Stimulated activated CD4-positive, alpha-beta T cell treated with anti-CD3 and anti-CD28 coated beads, Interleukin-4, amount 100 ng/mL, for 48 hours (primary cell): ENCODE measurements at regions not wholly inside any gene's neighbourhood (a gene's known extent, or its start where the extent isn't known, plus 50 kb on each side); places are given as distances from the start of the nearest gene placed in this dataset.

Source experiments
- DNase-seq, 2 donors: peaks; one replicate each; pipeline ENCODE4 v3.0.0-alpha.2; 2020; ENCODE audit warnings: low read depth in 2 of 2

DNA sequence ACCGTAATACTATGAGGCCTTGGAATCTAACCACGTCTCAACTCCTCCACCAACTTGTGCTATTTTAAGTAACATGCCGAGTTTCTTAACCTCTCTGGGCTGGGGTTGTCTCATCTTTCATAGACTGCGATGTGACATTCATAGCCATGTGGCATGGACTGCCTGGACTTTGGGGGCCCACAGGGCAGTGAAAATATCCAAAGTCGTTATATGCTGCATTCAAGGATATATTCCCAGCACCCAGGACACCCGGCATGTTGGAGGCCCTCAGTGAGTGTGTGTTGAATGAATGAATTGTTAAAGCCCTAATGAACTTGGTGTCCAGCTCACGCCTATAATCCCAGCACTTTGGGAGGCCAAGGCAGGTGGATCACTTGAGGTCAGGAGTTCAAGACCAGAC lies 203.1 kb downstream of the CBLN1 start:
- DNase-seq = no peak

DNA sequence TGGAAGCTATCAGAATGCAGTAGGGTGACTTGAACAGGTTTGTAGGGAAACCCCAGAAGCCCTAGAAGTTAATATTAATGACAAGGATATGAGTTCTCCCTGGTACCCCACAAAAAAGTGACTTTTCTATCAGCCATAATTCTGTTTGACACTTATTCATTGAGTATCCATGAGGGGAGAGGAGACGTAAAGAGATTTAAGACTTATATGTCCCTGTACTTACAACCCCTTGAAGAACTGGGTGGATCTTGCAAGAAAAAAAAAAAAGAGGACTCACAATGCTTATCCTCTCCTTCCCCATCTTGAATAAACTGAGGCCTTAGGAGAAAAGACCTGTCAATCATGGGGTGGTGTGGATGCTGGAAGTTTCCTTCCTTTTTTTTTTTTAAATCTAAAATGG lies 203.5 kb downstream of the CBLN1 start:
- no peak for DNase-seq

DNA sequence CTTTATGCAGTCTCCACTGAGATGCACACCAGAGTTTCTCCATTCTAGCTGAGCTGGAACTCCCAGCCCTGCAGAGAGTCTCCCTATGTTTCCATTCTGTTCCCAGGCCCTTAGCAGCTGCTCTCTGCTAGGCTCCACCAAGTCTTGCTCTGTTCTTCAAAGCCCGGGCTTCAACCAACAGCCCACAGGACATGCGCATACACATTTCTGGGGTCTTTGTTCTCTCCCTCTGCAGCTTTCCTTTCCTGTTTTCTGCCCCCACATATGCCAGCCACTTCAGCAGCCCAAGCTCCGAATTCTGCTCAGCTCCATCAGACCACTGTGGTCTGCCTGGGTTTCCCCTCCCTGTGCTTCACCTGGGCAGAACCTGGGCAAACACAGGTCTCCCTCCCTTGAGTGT lies 205.9 kb downstream of the CBLN1 start:
- no peak for DNase-seq

DNA sequence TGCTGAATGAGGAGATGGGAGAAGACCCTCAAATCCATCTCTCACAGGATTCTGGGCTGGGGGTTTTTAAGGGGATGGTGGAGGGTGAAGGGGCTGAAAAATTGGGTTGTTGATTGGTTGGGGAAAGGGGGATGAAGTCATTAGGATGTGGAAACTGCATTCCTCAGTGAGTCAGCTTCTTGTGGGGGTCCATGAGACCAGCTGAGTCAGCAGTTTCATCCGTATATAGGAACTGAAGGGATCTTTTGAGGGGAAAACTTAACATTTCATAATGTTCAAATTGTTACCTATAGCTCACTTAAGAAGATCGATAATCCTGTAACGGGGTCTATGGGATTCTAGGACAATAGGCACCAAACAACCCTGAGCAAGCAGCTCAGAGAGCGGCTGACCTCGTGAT lies 213.4 kb downstream of the CBLN1 start:
- no peak for DNase-seq

DNA sequence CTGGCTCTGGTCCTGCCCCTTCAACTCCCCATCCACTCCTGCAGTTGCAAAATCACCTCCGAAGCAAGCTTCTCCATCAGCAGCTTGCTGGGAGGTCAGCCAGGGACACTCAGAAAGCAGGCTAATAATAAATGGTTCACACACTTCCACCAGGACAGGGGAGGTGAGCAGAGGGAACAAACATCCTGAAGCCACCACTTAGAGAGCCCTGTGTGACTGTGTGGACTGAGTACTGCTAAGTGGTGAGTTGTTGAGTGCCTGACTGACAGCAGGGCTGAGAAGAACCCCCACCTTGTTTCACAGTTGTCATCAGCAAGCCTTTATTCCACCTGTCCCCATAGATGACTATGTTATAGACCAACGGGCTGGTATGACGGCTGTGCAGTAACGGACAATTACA lies 213.9 kb downstream of the CBLN1 start:
- no peak for DNase-seq

DNA sequence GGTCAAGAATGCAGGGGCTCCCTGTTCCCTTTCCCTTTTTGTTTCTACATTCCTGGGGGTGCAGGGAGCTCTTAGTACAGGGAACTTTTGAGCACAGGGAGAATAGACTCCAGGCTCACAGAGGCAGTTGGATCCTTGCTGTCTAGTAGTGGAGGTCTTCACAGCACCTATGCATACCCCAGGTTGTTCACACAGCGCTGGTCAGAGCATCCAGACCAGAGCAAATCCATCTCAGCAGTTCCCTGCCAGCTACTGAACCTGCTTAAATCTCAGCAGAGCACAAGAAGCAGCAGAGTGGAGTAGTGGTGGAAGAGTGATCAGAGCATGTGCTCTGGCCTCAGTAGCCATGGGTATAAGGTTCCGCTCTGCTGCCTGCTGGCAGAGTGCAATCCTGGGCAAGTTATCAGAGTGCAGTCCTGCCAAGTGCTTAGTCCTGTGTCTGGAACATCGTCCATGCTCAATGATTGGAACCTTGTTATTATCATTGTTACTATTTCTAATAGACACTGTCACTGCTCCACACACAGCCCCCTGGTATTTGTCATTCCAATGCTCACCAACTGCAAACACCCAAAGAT lies 220.4 kb downstream of the CBLN1 start:
- no peak for DNase-seq

DNA sequence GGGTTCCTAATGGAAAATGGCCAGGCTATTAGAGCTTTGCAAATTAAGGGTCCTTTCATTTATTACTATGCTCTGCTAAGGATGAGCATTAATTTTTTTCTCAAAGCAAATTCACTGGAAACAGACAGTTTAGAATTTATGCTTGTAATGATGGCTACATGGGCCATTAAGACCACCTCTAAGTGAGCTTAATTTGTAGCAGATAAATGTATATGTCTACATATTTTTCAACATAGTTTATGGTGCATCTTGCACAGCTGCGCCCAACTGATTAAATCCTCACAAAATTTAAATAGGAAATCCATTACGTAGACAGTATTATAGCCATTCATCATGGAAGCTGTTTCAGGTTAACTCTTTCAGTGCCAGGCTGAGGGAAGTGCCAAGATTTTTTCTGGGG lies 220.9 kb downstream of the CBLN1 start:
- no peak for DNase-seq

DNA sequence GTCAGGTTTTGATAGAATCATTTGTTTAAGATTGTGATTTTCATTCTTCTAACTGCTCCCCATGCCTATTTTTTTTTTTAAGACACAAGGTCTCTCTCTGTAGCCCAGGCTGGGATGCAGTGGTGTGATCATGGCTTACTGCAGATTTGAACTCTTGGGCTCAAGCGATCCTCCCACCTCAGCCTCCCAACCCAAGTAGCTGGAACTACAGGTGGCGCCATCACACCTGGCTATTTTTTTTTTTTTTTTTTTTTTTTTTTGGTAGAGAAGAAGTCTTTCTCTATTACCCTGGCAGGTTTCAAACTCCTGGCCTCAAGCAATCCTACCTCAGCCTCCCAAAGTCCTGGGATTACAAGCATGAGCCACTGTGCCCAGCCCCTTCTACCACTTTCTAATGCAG lies 223.3 kb downstream of the CBLN1 start:
- DNase-seq = no peak

DNA sequence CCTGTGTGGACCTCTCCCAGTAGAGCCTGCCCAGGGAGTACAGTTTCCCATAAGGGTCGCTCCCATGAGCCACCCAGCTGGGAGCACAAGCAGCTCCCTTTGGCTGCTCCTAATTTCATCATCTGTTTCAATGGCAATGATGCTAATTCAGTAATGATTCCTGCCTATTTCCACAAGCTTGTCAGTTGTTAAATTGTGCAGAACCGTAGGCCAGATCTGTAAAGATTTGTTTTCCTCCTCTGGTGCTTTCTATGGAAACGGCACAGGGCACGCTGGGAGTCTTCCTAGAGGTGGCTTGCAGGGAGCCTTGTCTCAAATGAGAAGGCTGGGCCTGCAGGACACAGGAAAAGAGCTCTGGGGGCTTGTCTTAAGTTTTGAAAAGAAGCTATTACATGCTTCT lies 223.7 kb downstream of the CBLN1 start:
- DNase-seq = no peak

DNA sequence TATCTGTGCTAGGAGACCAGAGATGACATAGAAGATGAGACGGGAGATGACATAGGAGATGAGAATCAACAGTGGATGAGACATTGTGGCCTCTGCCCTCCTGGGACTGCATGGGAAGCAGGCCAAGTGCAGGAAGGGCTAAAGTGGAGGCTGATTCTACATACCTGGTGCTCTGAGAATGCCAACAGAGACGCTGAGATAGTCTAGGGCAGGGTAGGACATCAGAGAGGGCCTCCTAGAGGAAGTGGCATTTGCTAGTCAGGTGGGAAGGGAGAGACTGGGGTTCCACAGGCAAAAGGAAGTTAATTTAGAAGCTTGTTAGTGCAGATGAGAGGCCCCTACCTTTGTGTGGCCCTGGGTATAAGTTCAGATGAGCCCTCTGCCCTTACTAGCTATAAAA lies 224.2 kb downstream of the CBLN1 start:
- no peak for DNase-seq

DNA sequence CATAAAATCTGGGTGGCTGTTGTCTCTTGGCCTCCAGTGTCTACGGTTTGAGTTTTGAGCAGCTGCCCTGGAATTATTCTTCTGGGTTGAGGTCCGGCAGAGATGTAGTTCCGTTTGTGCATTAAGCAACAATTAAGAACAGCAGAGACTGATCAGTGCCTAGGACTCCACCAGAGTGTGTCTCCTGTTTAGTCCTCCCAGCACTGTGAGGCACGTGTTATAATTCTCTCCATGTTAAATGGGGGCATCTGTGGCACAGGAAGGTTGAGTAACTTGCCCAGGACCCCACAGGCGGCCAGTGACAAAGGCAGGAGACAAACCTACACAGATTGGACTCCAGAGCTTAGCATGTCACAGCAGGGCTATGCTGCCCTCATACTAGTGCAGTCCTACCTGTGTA lies 225.1 kb downstream of the CBLN1 start:
- DNase-seq = no peak

DNA sequence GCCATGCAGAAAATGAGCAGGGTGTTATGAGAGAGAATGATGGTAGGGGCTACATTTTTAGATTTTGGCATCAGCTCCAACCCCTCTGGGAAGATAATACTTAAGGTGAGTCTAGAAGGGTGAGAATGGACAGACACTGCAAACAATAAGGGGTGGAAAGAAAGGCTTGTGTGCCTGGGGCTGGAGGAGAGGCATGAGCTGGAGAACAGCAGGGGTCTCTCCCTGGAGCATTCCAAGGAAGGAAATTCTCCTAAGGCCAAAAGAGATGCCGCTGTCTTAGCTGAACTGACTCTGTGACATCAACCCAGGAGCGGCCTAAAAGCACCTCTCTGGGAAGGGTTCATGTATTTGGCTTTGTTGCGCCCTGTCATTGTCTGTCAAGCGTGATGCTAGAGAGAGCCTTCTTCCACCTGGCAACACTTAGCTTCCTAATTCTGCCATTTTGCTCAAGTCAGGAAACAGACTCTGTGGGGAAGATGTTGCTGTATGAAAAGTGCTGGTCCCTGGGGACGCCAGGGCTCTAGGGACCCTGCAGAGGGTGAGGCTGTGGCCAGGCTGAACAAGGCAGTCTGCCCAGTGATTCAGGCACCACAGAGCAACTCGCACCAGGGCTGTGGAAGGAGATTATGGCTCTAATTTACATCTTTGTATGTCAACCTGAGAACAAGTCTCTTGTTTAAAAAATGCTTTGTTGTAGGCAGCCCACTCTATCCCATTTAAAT lies 225.7 kb downstream of the CBLN1 start:
- DNase-seq = no peak

DNA sequence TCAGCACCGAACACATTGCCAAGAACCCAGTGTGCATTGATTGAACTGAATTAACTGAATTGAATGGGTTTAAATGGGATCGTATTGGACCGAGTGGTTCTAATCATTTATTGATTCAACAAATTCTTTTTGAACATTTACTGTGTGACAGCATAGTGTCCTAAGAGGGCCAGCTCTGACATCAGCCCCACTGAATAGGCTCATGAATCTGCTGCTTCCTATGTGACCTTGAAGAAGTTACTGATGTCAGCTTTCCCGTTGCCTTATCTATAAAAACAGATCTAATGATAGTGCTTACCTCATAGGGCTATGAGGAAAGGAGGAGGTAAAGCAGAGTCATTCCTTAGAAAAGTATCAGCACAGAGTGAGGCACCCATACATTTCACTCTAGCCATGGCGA lies 226.3 kb downstream of the CBLN1 start:
- no peak for DNase-seq

DNA sequence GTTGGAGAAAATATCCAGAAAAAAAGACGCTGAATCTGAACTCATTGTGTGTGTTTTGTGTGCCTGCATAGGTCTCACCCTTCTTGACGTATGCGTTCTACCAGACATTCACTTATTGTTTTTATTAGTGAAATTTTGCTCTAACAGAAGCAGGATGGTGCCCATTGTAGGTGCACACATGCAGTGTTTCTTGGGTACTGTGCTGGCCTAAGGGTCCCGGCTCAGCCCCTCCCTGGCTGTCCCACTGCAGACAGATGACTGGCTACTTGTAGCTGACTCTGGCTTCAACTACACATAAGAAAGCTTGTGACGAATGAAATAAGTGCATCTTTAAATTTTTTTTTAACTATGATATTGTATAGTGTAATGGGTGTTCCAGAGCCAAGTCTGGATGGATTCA lies 227.0 kb downstream of the CBLN1 start:
- DNase-seq = no peak

DNA sequence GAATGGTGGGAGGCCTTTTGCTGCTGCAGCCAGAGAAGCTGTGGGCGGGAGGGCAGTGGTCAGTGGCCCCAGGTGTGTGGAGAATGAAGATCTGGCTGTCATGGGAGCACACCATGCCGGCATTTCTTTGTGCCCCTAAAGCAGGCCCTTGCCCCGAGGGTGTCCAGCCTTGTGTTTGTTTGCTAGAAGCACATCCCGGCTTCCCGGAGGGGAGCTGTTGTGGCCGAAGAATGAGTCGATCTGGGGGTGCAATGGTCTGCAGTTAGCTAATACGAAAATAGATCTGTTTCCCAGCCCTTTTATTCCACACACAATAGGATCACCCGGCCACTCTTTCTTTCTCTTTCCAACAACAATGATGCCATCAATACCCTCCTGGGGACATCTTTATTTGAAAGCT lies 228.8 kb downstream of the CBLN1 start:
- no peak for DNase-seq

DNA sequence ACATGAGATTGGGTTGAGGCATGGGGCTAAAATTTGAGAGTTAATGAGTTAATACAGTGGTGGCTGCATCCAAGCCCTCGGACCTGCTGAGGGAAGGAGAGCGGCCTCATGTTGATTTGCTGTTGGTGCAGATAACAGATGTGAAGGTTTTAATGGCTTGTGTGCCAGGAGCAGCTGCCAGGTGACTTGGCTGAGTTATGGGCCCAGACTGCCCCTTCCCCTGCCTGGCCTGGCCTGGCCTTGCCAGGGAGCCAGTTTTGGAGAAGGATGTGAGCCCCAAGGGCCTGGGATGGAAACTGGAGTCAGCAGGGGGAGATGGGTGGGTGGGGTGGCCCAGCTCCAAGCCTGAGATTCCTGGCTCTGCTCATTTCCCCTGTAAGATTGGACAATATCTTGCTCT lies 230.1 kb downstream of the CBLN1 start:
- no peak for DNase-seq

DNA sequence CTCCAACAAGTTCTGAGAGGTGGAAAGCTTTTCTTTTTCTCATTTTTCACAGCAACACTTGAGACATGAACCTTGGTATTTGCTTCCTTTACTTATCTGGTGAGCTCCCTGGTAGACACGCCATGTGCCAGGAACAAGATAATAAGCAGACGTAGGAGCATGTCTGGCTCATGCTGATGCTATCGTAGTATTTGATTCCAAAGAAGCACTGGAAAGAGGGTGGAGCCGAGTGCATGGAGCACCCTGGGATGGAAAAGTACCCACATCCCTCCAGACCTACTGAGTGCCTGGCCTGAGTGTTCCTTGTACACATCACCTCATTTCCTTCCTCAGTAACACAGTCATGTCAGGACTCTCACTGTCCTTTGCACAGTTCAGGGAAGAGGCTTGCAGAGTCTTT lies 231.0 kb downstream of the CBLN1 start:
- DNase-seq = no peak

DNA sequence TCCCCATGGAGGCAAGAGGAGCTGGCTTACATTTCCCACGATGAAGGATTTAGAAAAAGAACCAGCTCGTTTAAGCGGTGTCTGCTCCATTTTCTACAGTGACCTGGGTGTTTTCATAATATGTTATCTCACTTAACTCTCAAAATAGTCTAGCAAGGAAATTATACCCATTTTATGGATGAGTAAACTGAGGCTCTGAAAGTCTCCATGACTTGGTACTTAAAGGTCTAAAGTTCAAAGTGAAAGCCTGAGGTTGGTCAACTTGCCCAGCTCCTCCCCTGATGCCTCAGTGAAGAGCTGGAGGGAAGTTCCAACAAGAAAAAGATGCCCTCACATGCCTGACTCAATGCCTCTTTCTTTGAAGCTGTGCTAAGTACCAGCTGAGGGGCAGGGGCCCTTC lies 232.0 kb downstream of the CBLN1 start:
- DNase-seq = no peak

DNA sequence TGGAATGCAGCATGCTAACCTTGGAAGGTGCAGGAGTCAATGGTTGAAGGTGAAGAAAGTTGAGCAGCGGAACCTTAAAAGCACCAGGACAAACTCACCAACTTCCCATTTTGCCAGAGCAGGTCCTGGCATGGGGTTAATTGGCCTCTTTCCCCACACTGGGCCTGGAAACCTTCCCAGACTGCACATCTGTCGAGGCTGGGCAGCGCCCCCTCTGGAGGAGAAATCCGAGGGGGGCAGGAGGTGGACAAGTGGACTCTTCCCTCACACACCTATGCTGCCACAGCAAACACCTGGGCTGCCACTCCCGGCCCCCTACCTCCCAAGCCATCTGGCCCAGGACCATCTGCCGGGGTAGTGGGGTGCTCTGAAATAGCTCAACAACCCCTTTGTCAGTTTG lies 232.4 kb downstream of the CBLN1 start:
- no peak for DNase-seq

DNA sequence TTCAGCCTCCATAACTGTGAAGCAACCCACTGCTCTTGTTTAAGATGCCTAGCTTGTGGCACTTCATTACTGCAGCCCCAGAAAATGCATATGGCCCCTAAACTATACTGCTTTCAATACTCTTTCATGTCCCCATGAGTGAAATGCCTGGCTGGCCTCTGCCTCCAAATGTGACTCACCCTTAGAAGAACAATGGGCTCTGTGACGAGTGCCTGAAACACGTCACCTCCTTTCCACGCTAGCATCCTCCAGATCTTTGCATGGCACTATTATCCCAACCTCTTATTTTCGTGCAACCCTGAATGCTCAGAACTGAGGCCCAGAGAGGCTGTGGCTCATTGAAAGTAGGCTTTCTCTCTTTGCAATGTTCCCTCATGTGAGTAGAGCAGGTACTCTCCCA lies 233.1 kb downstream of the CBLN1 start:
- no peak for DNase-seq

DNA sequence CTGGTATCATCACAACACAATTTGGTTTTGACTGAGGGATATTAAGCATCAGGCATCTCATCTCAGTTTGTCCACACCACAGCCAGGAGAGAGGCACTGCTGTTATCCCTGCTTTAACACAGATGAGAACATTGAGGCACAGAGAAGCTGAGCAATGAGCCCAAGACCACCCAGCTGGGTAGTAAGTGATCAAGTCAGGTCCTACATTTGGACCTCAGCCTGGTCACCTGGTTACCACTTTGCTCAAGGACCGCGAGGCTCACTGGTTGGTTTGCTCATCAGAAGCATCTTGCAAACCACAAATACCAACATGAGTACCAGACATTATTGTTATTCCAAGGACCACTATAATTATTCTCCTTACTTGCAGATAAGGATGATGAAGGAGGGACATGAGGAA lies 245.5 kb downstream of the CBLN1 start:
- no peak for DNase-seq

DNA sequence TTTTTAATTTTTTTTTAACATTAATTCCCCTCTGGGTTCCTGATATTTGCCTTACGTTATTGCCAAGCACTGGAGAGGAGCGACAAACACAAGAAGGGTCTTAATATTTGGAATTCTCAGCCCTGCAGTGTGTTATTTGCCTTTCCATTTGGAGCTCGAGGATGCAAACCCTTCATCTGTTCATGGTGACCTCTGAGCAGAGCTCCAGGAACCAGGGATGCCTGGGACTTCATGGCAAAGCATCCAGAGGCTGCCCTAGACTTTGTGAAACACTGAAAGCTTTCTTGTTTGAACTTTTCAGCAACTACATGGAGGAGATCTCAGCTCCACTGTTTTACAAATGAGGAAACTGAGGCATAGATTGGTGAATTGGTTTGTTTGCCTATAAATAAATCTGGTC lies 254.2 kb downstream of the CBLN1 start:
- DNase-seq = no peak

DNA sequence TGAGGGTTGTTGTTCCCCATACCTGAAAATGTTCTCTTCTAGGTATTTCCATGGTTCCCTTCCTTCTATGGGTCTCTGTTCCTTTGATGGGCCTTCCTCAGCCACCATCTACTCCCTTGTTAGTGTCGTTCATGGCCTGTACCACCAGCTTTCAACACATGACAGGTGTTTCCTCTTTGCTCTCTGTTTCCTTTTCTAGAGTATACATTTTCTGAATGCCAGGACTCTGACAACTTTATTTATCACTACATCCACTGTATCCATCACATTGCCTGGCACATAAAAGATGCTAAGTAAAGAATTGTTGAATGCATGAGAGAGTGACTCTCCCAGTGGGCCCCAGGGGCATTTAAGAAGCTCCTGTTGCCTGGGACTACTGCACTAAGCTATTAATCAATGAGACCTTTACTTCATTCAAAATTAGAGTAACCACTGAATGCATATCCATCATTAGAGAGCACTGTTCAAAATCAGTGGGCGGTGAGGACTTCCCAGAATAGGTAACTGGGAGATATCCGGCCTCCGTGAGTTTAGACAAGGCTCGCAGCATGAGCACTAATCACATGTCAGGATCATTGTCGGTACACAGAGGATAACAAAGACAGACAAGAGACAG lies 255.0 kb downstream of the CBLN1 start:
- no peak for DNase-seq

DNA sequence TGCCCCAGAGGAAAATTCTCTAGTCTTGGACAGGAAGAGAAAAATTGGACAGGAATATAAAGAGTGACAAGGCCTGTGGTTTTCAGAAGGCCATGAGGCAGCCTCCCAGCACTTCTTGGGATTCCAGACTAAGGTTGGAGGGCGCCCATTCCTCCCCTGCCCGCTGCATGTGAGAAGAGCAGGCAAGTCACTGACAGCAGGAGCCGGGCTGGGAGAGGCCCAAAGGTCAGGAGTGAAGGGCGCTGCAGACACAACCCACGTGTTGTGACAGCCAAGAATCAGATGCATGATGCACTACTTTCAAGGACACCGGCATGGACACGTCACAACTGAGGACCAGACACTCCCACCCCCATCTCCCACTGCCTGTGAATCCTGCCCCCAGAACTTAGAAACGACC lies 256.7 kb downstream of the CBLN1 start:
- no peak for DNase-seq
